ENCODE measurements at regions not wholly inside any gene's neighbourhood (a gene's known extent, or its start where the extent isn't known, plus 50 kb on each side); places are given as distances from the start of the nearest gene placed in this dataset.

DNA sequence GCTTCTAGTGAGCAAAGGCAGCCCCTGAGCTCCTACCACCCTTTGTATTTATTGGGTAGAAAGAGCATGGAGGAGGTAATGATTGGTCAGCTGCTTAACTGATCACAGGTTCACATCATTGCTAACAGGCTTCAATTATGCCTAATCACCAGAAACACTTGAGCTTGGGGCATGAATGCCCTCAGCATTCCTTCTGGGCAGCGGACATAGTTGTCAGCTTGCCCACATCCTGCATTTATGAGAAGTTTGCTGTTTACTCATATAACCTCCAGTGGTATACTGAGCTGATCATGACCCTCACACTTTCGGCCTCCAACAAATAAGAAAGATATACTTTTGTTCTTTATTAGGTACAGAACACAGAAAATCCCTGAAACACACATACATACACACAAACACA lies 140.3 kb upstream of the ODAD2 start:
- H3K9ac ChIP-seq (replicated peaks; ENCODE audit: extremely low read depth, insufficient read depth, low read length): peak overlapping the region; percentile 34
- ChIA-PET POLR2A (interaction anchor here (0.8 to 1.3 kb wide), 4 partner anchors 9 to 50 kb away, joined by 3 to 8 read pairs (median 4); no protein-coding TSS in a partner anchor), CTCF (interaction anchor here (0.7 to 2.1 kb wide), 12 partner anchors 9 to 355 kb away, joined by 3 to 10 read pairs (median 3); no protein-coding TSS in a partner anchor)
- peak overlapping the region; percentile 77 for H3K4me2 ChIP-seq (ENCODE audit: insufficient read depth, low read length)
- no peak for TF ChIP-seq FOS (IDR thresholded peaks at IDR 0.05; ENCODE audit: borderline replicate concordance, insufficient read depth, low read length)
- no peak for TF ChIP-seq EZH2 (IDR thresholded peaks at IDR 0.05; ENCODE audit: borderline replicate concordance, low read depth, low read length, severe bottlenecking)
- TF ChIP-seq JUN (IDR thresholded peaks at IDR 0.05; ENCODE audit: borderline replicate concordance, insufficient read depth, insufficient read length, low read depth): peak; percentile 31
- TF ChIP-seq GATA2 (IDR thresholded peaks at IDR 0.05; ENCODE audit: insufficient read depth, insufficient read length, low read depth, low read length): peak; percentile 39
- peak; percentile 55 for TF ChIP-seq POLR2AphosphoS5 (IDR thresholded peaks at IDR 0.05; ENCODE audit: insufficient read depth, low read depth, low read length)
- TF ChIP-seq POLR2A (IDR thresholded peaks at IDR 0.05; ENCODE audit: low read depth, low read length): peak; percentile 41
- H3K27me3 ChIP-seq (ENCODE audit: control insufficient read depth in 2 of 2, insufficient read depth in 2 of 2, low read length in 2 of 2): no peaks in the 10 kb centered on the region
- peak overlapping the region; percentile 39 for H2AFZ ChIP-seq (ENCODE audit: low read depth, low read length)
- H3K4me1 ChIP-seq (ENCODE audit: control insufficient read depth, extremely low read depth, insufficient read depth, low read length): peaks cover 45% of the 10 kb centered on the region
- dilution Hi-C loops (cut with MboI; ENCODE audit: extremely low pct_ligation_motif_present, low sequenced_read_pairs) (no loop called here), intact Hi-C loops (cut with micrococcal nuclease) (loop anchor here (1.0 to 5.0 kb wide), 4 partner anchors 39 to 397 kb away; partner anchors contain the start of gene ODAD2)
- no peaks in the 10 kb centered on the region for H3K79me2 ChIP-seq (ENCODE audit: control insufficient read depth, insufficient read depth, low read length)
- H3K36me3 ChIP-seq (ENCODE audit: control insufficient read depth in 2 of 2, extremely low read depth in 1 of 2, insufficient read depth in 2 of 2, low read length in 2 of 2): no peaks in the 10 kb centered on the region
- H3K4me3 ChIP-seq (replicated peaks in 1 of 3; ENCODE audit: insufficient read depth in 1 of 3, low read depth in 1 of 3, low read length in 3 of 3): no peak overlapping the region
- FAIRE-seq (peak; percentile 81), DNase-seq (ENCODE audit: low read depth, low spot score) (peak; percentile 81)
- no peaks in the 10 kb centered on the region for H3K9me1 ChIP-seq (replicated peaks; ENCODE audit: control insufficient read depth, extremely low read depth, insufficient read depth, low read length)
- H3K9me3 ChIP-seq (replicated peaks; ENCODE audit: control insufficient read depth, insufficient read depth, low read length): peaks cover 2% of the 10 kb centered on the region
- H3K27ac ChIP-seq (ENCODE audit: insufficient read depth, low read depth, low read length): peak overlapping the region; percentile 76
- H4K20me1 ChIP-seq (replicated peaks; ENCODE audit: control insufficient read depth, extremely low read depth, insufficient read depth, low read length): no peaks in the 10 kb centered on the region
- no TSS peak for BruUV-seq (replicated peaks)

Data from endothelial cell of umbilical vein (primary cell).